ENCODE measurements at regions not wholly inside any gene's neighbourhood (a gene's known extent, or its start where the extent isn't known, plus 50 kb on each side); places are given as distances from the start of the nearest gene placed in this dataset.

DNA sequence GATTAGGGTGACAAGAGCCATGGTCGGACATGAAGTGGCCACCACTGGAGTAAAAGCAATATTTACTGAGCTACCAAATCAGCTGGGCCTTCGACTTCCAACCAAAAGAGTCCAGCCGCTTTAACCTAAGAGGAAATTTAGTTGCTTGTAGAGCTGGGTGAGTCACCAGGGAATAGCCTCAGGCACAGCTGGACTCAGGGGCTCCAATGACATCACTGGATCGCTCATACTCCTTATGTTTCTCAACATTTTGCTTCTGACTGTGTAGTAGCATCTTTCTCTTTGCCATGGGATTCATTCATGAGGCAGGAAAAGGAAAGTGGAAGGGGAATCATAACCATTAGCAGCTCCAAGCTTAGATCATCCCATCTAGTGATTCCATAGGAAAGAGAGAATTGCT, 664.4 kb downstream of the MATN1 start:
- DNase-seq (ENCODE audit: low read depth, low spot score): no peak

DNA sequence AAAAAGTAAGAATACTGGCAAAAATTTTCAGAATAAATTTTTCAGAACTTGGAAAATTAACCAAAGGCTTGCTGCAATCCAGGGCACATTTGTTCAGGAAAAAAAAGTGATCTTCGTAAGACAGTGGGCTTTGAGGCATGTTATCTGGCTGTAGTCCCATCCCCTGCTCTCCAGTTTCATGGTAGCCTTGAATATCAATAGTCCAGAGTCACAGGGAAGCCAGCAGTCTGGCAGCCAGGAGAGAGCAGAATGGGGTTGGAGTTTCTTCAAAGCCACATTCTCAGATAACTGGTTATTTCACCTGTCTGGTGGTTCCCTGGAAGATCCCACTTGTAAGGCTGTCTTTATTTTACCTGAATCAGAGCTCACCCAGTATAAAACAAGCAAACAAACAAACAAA, 669.3 kb downstream of the MATN1 start:
- no peak for DNase-seq (ENCODE audit: low read depth, low spot score)

DNA sequence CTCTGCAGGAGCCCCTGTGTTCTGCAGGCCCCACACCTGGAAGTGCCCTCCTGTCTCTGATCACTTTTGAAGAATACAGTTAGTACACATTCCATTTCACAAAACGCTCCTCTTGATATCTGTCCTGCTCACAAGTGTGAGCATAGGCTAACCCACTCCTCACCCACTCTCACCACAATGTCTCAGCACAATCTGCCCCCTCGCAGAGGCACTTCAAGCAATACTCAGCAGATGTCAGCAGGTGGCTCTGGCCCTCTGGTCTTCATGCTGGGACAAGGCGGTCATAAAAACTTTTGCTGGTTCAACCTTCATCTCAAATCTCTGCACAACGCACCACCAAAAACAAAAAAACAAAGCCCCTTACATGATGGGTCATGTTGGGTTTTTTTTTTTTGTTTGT, 671.2 kb downstream of the MATN1 start:
- no peak for DNase-seq (ENCODE audit: low read depth, low spot score)

DNA sequence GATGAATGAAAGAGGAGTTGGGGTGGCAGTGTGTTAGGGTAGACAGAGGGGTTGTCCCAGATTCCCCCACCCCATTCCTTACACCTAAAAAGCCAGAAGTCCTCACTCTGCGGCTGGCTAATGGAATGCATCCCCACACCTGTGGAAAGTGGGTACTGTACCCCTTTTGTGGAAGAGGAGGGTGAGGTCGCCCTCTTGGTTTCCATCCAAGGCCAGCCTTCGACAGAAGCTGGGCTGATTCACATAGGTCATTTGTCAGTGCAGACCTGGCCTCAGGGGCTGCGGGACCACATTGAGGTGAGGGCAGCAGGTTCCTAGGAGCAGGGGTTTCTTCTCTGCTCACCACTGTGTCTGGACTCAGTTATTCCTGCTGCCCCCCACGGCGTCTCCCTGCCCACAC, 671.6 kb downstream of the MATN1 start:
- DNase-seq (ENCODE audit: low read depth, low spot score): no peak

DNA sequence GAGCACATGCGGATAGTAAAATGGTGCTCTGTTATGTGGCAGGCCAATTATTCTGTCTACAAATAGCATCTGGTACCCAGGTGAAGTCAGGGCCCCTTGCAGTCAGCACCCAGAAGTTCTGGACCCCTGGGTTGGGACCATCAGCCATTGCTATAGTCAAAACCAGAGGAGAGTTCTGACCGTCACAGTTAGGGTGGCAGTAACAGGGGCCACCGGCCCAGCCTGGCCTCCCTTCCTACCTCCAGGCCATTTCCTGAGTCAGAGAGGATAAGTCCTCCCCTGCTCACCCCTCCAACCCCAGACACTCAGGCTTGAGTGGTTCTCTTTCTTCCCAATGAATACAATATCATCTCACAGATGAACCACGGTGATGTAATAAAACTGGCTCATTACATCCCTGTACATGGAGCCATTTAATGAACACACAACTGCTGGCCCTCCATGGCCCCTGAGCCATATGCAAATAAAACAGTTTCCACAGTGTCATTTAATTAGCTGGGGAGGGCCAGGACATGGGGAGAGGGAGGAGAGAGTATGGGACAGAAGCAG, 673.6 kb downstream of the MATN1 start:
- DNase-seq (ENCODE audit: low read depth, low spot score): no peak

DNA sequence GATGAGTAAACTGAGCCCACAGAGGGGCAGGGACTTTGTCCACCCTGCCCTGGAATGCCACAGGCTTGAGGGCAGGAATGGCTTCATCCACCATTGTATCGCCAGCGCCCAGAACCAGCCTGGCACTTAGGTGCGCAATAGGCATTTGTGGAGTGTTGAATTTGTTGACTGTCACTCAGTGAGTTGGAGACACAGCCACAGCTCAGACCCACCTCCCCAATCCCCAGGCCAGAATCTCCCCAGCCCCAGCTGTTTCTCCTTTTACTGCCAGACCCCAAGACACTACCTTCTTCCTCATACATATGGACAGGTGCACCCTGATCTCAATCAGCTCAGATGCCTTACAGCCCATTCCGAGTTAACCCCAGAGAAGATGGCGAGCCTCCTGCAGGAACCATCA, 674.5 kb downstream of the MATN1 start:
- no peak for DNase-seq (ENCODE audit: low read depth, low spot score)

DNA sequence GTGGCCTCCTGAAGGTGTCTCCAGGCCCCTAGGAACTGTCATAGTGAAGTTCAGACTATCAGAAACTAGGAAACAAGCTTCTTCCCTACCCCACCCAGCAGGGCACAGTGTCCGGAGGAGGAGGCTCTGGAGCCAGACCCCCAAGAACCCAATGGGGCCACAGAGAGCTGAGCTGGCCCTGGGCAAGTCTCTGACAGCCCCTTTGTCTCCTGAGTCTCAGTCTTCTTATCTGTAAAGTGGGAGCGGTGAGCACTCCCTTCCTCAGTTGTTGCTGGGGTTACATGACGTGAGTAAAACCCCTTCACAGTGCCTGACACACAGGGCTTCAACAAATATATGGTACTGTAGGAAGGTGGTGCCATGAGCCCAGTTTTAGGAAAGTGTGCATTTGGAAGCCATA, 675.8 kb downstream of the MATN1 start:
- DNase-seq (ENCODE audit: low read depth, low spot score): no peak

DNA sequence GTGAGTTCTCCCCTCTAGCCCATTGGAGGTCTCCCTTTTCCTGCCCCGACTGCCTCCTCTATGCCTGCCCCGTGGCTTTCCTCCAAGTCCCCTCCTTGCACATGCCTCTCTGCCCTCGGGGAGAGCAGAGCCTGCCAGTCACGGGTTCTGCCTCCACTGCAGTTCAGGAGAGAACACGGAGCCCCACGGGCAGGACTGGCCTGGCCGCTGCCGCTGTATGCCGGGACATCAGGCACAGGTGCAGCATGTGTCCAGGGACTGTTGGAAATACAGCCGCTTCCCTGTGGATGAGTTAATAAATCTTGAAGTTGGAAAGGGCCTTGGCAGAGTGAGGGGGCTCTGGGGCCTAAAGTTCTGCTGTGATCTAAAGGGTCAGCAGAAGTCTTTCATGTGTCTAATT, 676.6 kb downstream of the MATN1 start:
- no peak for DNase-seq (ENCODE audit: low read depth, low spot score)

DNA sequence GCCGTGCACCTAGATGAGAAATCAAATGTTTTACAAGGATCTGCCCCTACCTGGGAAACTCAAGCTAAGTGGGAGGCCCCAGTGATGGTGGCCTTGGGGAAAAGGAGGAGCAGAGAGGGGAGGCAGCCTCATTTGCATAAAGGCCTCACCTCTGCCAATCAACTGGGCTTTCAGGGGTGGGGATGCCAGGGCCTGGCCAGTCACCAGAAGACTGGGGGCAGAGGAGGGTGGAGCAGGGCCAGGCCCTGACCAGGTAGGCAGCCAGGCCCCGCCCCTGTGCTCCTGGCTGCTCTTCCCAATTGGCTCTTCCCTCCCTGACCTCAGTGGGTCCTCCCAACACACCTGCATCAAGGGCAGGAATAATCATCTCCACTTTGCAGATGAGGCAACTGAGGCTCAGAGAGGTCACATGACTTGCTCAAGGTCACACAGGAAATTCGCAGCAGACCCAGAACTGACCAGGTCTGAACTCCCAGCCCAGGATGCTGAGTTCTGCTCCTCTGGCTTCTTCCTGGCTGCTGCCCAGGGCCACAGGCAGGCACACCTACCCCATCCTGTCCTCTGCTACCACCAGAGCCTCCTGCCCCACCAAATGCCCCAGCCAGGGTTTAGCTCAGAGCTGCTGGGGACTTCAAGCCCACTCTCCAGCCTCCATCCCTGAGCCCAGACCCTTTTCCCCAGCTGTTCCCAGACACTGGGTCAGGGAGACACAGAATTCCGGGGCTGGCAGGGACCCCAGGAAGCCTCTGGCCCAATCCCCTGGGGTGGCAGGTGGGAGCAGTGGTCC, 677.9 kb downstream of the MATN1 start:
- DNase-seq (ENCODE audit: low read depth, low spot score): no peak

DNA sequence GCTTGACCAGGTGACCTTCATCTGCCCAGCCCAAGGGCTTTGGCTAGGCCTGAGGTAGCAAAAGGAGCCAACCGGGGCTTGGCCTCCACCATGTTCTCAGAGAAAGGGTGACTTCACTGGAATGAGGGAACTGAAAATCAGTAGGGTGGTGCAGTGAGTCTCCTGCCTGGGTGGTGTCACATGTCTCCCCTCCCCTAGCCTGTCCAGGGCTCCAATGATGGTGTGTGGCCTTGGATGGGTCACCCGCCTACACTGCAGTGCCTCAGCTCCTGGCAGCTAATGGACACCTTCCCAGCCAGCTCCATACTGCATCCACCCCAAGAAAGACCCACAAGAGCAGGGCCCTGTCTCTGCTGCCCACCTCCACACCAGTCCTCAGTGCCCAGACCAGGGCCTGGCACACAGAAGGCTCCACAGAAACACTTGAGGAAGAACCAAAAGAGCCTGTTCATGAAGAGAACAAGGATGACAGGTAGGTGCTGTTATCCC, 678.7 kb downstream of the MATN1 start:
- no peak for DNase-seq (ENCODE audit: low read depth, low spot score)

DNA sequence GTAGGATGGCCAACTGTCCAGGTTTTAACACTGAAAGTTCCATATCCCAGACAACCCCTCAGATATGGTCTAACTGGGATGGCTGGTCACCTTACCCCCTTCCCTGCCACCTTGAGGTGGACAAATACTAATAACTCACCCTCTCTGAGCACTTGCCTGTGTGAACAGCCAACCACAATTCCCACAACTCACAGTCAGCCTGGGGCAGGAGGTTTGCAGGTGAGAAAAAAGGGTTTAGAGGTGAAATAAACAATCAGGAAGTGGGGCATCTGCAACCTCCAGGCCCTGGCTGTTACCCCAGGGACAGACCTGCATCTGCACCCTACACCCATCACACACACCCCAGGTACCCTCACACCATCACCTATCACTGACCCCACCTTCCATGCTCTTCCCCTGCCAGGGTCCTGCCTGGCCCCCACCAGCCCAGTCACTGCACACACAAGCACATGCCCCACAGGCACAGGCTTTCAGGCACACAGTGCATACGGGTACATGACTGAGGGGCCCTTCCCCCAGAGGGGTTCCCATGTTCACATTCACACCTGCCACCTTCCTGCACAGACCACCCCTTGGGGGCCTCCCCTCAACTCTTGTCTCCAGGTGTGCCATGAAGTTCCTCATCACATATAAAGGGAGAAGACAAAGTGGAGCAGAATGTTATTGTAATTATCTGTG, 679.5 kb downstream of the MATN1 start:
- no peak for DNase-seq (ENCODE audit: low read depth, low spot score)

DNA sequence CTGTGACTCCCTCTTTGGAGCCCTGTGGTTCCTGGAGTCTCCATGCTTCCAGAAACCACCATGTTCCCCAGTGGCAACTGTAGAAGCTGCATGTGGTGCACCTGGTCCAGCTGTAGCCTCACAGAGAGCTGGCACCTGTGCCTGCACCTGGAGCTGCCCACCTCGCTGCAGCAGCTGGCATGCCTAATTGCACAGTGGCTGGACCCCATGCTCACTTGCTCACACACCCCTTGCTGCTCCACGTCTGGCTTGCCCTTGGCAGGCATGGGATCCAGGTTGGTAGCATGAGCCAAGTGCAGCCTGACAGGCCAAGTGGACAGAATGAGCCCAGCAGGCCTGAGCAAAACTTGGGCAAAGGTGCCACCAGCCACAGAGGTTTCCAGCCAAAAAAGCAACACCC, 680.1 kb downstream of the MATN1 start:
- no peak for DNase-seq (ENCODE audit: low read depth, low spot score)

DNA sequence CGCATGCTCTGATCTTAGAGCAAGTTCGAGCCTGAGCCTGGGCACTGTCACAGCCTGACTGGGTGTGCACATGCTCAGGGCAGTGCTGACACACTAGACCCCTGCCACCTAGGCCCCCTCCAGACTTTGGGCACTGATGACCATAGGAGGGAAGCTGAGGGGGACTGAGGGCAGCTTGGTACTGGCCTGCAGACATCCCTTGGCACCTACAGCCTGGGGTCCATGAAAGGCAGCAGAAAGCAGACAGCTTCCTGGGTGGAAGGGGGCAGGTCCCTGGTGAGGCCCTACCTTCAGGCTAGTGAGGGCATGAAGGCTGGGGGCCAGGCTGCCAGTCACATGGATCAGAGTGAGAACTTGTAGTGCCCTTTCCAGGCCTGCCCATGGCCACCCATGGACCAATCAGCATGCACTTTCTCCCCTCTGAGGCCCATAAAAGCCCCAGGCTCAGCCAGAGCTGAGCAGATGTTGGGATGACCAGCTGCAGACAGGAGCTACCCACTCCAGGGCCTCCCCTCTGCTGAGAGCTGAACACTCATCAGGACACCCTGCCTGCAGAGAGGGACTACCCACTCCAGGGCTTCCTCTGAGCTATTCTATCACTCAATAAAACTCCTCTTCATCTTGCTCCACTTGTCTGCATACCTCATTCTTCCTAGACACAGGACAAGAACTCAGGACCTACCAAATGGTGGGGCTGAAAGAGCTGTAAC, 680.8 kb downstream of the MATN1 start:
- no peak for DNase-seq (ENCODE audit: low read depth, low spot score)

DNA sequence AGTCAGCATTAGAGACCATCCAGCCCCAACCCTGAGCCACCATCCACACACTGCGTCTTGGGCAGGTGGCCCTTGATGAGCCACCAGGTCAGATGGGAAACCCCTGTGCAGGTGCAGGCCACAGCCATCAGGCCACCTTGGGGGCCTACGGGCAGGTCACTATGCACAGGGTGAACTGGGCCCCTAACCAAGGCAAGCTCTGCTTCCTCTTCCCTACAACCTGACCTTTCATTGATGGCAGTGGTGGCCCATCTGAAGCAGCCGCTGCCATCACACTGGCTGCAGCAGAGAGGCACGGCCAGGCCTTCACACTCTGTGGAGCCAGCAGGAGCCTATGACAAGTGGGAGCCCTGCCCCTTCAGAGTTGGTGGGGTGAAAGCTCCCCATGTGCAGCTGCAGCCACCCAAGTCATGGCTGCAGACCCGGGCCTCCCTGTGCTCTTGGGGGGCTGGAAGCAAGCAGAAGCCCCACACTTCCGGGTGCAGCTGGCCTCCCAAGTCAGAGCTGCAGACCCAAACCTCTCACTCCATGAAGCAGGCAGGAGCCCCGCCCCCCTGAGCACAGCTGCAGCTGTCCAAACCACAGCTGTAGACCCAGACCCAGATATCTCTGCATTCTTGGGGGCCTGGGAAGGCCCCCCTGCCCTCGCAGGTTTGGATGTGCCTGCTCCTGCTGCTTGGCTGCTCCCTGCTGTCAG, 681.5 kb downstream of the MATN1 start:
- DNase-seq (ENCODE audit: low read depth, low spot score): no peak

DNA sequence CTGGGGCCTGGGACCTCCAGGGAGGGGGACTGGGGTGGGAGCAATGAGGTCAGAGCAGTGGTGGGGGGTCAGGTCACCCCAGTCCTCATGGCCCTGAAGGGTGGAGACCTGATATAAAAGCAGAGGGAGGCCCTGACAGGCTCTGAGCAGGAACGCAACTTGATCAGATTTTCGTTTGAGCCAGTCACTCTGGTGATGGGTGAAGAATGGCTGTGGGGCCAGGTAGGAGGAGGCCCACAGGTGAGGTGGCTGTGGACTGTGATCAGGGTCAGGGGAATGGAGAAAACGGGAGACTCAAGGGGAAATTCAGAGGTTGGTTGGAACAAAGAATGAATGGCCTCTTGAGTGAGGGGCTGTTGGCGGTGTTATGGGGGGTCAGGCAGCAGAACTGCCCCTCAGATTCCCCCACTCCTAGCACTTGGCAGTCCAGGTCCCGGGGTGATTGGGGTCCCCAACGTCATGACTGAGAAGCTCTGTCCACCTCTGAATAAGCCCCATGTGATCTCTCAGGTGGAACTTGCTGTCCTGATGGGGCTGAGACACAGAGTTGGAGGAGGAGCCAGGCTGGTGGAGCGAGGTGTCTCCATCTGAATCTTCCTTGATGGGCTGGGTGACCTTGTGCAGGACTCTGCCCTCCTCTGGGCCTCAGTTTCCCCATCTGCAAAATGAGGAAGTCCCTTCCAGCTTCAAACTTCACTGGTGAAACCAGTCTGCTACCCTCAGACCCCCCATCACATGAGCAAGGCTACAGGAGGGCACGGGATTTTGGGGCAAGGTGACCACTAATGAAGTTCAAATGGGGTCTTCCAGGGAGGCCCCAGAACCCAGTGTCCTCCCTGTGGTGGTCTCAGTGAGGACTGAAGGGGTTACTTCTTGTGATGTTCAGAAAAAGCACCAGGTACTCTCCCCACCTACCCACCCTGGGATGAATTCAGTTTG, 683.0 kb downstream of the MATN1 start:
- DNase-seq (ENCODE audit: low read depth, low spot score): no peak

DNA sequence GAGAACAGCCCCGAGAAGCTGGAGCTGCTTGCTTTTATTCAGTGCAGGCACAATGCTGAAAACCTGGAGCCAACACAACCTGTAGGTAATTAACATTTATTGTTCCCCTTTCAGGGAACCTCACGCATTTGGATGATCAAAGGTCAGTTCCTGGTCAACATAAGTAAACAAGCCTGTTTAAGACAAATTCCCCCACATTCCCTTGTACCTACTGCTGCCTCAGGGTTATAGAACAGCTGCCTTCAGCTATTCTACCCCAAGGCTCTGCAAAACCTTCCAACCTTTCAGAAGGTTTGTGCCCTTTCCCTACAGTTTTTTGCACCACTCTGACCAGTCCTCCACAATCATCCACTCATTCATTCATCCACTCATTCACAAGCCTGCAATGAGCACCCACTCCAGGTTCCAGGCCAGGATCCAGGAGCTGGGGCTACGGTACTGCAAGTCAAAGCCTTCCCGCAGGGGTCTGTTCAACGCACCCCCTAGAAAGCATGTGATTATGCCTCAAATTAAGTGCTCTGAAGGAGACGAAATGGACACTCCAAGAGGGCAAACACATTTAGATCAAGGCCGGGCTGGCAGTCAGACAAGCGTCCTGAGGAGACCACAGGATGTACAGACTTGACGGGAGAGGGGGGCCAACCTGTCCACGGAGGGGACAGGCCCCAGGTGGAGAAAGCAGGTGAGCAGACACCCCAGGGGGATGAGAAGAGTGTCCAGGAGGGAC, 683.9 kb downstream of the MATN1 start:
- no peak for DNase-seq (ENCODE audit: low read depth, low spot score)

DNA sequence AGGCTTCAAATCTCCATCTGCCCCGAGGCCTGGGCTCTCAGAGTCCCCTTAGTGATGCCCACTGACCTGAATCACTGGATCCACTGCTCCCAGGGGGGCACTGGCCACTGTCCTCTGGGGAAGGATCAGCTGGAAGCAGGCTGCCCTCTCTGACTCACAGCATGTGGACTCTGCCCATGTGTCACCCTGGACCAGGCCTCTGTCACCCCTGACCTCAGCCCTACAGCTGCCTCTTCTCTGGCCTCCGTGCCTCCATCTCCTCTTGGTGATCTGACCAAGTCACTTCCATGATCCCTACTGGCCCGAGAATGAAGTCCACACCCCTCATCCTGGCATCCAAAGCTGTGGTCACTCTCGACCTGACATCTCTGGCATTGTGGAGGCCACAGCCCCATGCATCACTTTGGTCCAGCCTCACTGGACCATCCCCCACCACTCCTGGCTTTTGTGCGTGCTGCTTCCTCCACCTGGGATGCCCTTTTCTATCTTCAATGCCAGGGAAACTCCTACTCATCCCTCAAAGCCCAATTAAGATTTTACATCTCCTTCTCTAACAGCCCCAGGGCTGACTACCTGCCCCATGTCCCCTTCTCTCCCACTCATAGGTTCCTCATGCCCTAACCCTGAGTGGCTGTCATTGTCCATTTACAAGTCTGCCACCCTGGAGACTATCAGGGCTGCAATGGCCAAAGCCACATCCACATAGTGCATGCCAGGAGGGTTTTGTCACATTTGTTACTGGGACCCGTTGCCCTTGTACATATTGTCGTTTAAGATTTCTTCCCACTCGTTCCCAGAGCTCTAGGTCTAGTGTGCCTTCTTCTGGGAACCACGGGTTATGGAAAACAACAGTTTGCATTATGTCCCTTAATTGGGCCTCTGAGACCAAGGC, 685.0 kb downstream of the MATN1 start:
- no peak for DNase-seq (ENCODE audit: low read depth, low spot score)

DNA sequence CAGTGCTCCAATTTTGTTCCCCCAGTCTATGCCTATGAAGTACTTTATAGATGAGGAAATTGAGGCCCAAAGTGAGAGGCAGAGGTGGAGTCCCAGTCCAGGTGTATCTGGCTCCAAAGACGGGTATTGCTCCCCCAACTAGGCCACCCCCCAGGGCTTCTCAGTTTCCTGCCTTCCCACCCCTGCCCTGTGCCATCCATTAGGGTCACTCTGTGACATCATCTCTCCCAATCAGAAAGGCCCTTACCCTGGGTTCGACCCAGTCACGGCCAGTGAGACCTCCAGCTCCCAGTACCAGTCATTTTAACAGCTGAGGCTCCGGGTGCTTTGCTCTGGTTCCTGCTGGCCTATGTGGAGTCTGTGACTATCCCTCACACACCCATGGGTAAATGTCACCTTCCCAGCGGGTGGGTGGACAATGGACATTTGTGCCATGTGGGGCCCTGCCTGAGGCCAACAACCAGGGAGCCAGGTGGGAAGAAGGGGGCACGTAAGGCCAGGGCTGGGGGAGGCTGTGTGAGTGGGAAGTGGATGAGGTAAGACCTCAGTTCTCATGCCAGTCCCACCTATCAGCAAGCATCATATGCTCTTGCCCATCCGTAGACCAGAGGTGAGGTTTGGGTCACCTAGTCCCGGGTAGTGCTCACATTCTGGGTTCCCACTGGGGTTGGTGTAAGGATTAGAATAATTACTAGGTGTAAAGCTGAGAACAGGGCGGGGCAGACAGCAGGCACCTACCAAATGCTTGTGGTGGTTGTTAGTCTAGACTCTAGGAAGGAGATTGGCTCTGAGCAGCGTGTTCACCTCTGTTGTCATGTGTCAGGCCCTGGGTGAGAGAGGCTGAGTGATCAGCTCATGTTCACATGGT, 685.9 kb downstream of the MATN1 start:
- no peak for DNase-seq (ENCODE audit: low read depth, low spot score)

Measured in activated CD4-positive, CD25-positive, alpha-beta regulatory T cell treated with anti-CD3 and anti-CD28 coated beads, Interleukin-2, amount 50 U/mL, for 16 hours (primary cell).